Cardiac muscle cell (in vitro differentiated cells and primary cell): ENCODE measurements at regions not wholly inside any gene's neighbourhood (a gene's known extent, or its start where the extent isn't known, plus 50 kb on each side); places are given as distances from the start of the nearest gene placed in this dataset.
A peak's percentile ranks its signal among the peaks of the same experiment; 100 is the strongest.

Source experiments
- DNase-seq, 2 donors: peaks; one replicate each; pipeline versions ENCODE4 v3.0.0 to v3.0.0-alpha.2; 2010 to 2017; ENCODE audit warnings: low read depth in 1 of 2, low spot score in 1 of 2
- H3K27ac ChIP-seq: fragments of 200-600 bp; sonication (generic); 2 replicates; pipeline ENCODE4 v1.5.1; 2016
- H3K27me3 ChIP-seq: fragments of 200-600 bp; sonication (generic); 2 replicates; pipeline ENCODE4 v1.6.0; 2016; ENCODE audit warnings: control low read depth
- H3K36me3 ChIP-seq: fragments of 200-600 bp; sonication (generic); 2 replicates; pipeline ENCODE4 v1.5.1; 2016; ENCODE audit warnings: control low read depth
- H3K4me1 ChIP-seq: fragments of 200-600 bp; sonication (generic); 2 replicates; pipeline ENCODE4 v1.8.1; 2017; ENCODE audit warnings: low read depth, mild to moderate bottlenecking, mixed run types
- H3K4me3 ChIP-seq: fragments of 200-600 bp; sonication (generic); 2 replicates; pipeline ENCODE4 v1.5.1; 2016; ENCODE audit warnings: mild to moderate bottlenecking
- H3K9me3 ChIP-seq: fragments of 200-600 bp; sonication (generic); 2 replicates; pipeline ENCODE4 v1.5.1; 2017; ENCODE audit warnings: low read depth, mild to moderate bottlenecking, control low read depth
- CTCF ChIP-seq: IDR thresholded peaks from 2 replicates; pipeline ENCODE4 v1.5.1; 2012; ENCODE audit warnings: low read depth, mild to moderate bottlenecking, low read length

GRCh38 chr15:70293591-70294470 lies 196.1 kb upstream of the TLE3 start:
- no peak overlapping the region for H3K4me3 ChIP-seq
- peaks cover 53% of the 10 kb centered on the region for H3K27me3 ChIP-seq
- no peak for TF ChIP-seq CTCF
- no peaks in the 10 kb centered on the region for H3K4me1 ChIP-seq
- H3K27ac ChIP-seq = no peak overlapping the region
- DNase-seq = no peak
- no peaks in the 10 kb centered on the region for H3K36me3 ChIP-seq
- H3K9me3 ChIP-seq = no peaks in the 10 kb centered on the region

- DNase-seq = no peak
- H3K36me3 ChIP-seq = no peaks in the 10 kb centered on the region
- H3K4me1 ChIP-seq = no peaks in the 10 kb centered on the region
- no peak overlapping the region for H3K27ac ChIP-seq
- H3K9me3 ChIP-seq = no peaks in the 10 kb centered on the region
- H3K4me3 ChIP-seq = no peak overlapping the region
- no peak for TF ChIP-seq CTCF
- peaks cover 46% of the 10 kb centered on the region for H3K27me3 ChIP-seq
These were observed 195.4 kb upstream of the TLE3 start for GRCh38 chr15:70293138-70293537.

GRCh38 chr15:70292076-70292760 lies 194.5 kb upstream of the TLE3 start:
- no peak for TF ChIP-seq CTCF
- Histone ChIP-seq H3K27ac (no peak overlapping the region), H3K4me1 (no peaks in the 10 kb centered on the region), H3K36me3 (no peaks in the 10 kb centered on the region), H3K9me3 (no peaks in the 10 kb centered on the region), H3K27me3 (peaks cover 37% of the 10 kb centered on the region), H3K4me3 (no peak overlapping the region)
- DNase-seq = peak in 1 of 2 donors; percentile 46

GRCh38 chr15:70291305-70292075 lies 193.8 kb upstream of the TLE3 start:
- Histone ChIP-seq H3K4me1 (no peaks in the 10 kb centered on the region), H3K27me3 (peaks cover 29% of the 10 kb centered on the region)

More at GRCh38 chr15:70291305-70292075, 193.8 kb upstream of the TLE3 start:
- H3K4me3 ChIP-seq = no peak overlapping the region
- DNase-seq = no peak
- no peak overlapping the region for H3K27ac ChIP-seq
- no peaks in the 10 kb centered on the region for H3K36me3 ChIP-seq
- H3K9me3 ChIP-seq = no peaks in the 10 kb centered on the region
- no peak for TF ChIP-seq CTCF
